ENCODE measurements at regions not wholly inside any gene's neighbourhood (a gene's known extent, or its start where the extent isn't known, plus 50 kb on each side); places are given as distances from the start of the nearest gene placed in this dataset.

GRCh38 chr4:18935659-18936345, 914.2 kb upstream of the LCORL start:
- Histone ChIP-seq H3K4me3 (no peak overlapping the region), H3K9me3 (no peaks in the 10 kb centered on the region), H3K4me1 (no peaks in the 10 kb centered on the region), H3K27ac (no peak overlapping the region), H3K27me3 (no peaks in the 10 kb centered on the region), H3K36me3 (no peaks in the 10 kb centered on the region)
- intact Hi-C loops (cut with DNase I; ENCODE audit: low total_unique reads): no loop called here
- DNase-seq: no peak
- TF ChIP-seq POLR2A (IDR thresholded peaks at IDR 0.05) (no peak), POLR2AphosphoS5 (IDR thresholded peaks at IDR 0.05) (no peak), EP300 (IDR thresholded peaks at IDR 0.05; ENCODE audit: low read depth) (no peak), CTCF (IDR thresholded peaks at IDR 0.05) (no peak)
- in situ Hi-C loops (cut with MboI; ENCODE audit: low pct_ligation_motif_present in 1 of 4, low pct_unique_long_range_greater_than_20kb in 1 of 4, low sequenced_read_pairs in 3 of 4): no loop called here
- WGBS, 2 donors (ENCODE audit: low coverage in 1 of 2): 76 to 87% methylated on average over 7 of the region's 7 CpGs

GRCh38 chr4:18934197-18934596, 912.6 kb upstream of the LCORL start:
- TF ChIP-seq EP300 (IDR thresholded peaks at IDR 0.05; ENCODE audit: low read depth): no peak
- no peak for TF ChIP-seq CTCF (IDR thresholded peaks at IDR 0.05)
- no peak for TF ChIP-seq POLR2AphosphoS5 (IDR thresholded peaks at IDR 0.05)
- TF ChIP-seq POLR2A (IDR thresholded peaks at IDR 0.05): no peak
- no peak for DNase-seq
- H3K27me3 ChIP-seq: no peaks in the 10 kb centered on the region
- H3K4me1 ChIP-seq: no peaks in the 10 kb centered on the region
- H3K36me3 ChIP-seq: no peaks in the 10 kb centered on the region
- in situ Hi-C loops (cut with MboI; ENCODE audit: low pct_ligation_motif_present in 1 of 4, low pct_unique_long_range_greater_than_20kb in 1 of 4, low sequenced_read_pairs in 3 of 4) (no loop called here), intact Hi-C loops (cut with DNase I; ENCODE audit: low total_unique reads) (no loop called here)
- H3K27ac ChIP-seq: no peak overlapping the region
- H3K4me3 ChIP-seq: no peak overlapping the region
- no peaks in the 10 kb centered on the region for H3K9me3 ChIP-seq
- 40 to 48% methylated on average over 4 of the region's 4 CpGs for WGBS, 2 donors (ENCODE audit: low coverage in 1 of 2)

GRCh38 chr4:18932730-18933339, 911.3 kb upstream of the LCORL start:
- Histone ChIP-seq H3K27me3 (no peaks in the 10 kb centered on the region), H3K36me3 (no peaks in the 10 kb centered on the region), H3K9me3 (no peaks in the 10 kb centered on the region), H3K27ac (no peak overlapping the region), H3K4me1 (no peaks in the 10 kb centered on the region), H3K4me3 (no peak overlapping the region)
- WGBS, 2 donors (ENCODE audit: low coverage in 1 of 2): 59 to 60% methylated on average over 1 of the region's 1 CpG
- TF ChIP-seq POLR2A (IDR thresholded peaks at IDR 0.05): no peak
- DNase-seq: no peak
- intact Hi-C loops (cut with DNase I; ENCODE audit: low total_unique reads): no loop called here
- in situ Hi-C loops (cut with MboI; ENCODE audit: low pct_ligation_motif_present in 1 of 4, low pct_unique_long_range_greater_than_20kb in 1 of 4, low sequenced_read_pairs in 3 of 4): no loop called here

- no peak for DNase-seq
- H3K27me3 ChIP-seq: no peaks in the 10 kb centered on the region
- in situ Hi-C loops (cut with MboI; ENCODE audit: low pct_ligation_motif_present in 1 of 4, low pct_unique_long_range_greater_than_20kb in 1 of 4, low sequenced_read_pairs in 3 of 4): no loop called here
- H3K4me1 ChIP-seq: no peaks in the 10 kb centered on the region
- intact Hi-C loops (cut with DNase I; ENCODE audit: low total_unique reads): no loop called here
- H3K36me3 ChIP-seq: no peaks in the 10 kb centered on the region
- WGBS, 2 donors (ENCODE audit: low coverage in 1 of 2): 81 to 100% methylated on average over 1 of the region's 1 CpG
- no peaks in the 10 kb centered on the region for H3K9me3 ChIP-seq
- no peak overlapping the region for H3K4me3 ChIP-seq
- no peak for TF ChIP-seq POLR2AphosphoS5 (IDR thresholded peaks at IDR 0.05)
- TF ChIP-seq EP300 (IDR thresholded peaks at IDR 0.05; ENCODE audit: low read depth): no peak
- TF ChIP-seq CTCF (IDR thresholded peaks at IDR 0.05): no peak
- TF ChIP-seq POLR2A (IDR thresholded peaks at IDR 0.05): no peak
- no peak overlapping the region for H3K27ac ChIP-seq
Measured at GRCh38 chr4:18931643-18932377, 910.3 kb upstream of the LCORL start.

Data from transverse colon (tissue), 4 donors.